Osteocyte (in vitro differentiated cells): ENCODE measurements at regions not wholly inside any gene's neighbourhood (a gene's known extent, or its start where the extent isn't known, plus 50 kb on each side); places are given as distances from the start of the nearest gene placed in this dataset.

Experiments used
- DNase-seq: peaks from one replicate; pipeline ENCODE4 v3.0.0; 2021; ENCODE audit warnings: mixed read lengths; ENCODE audit not compliant: unreplicated experiment; ENCODE audit errors: extremely low spot score
- H3K27ac Mint-ChIP-seq: one replicate; pipeline ENCODE4 v1.8.0; 2021; ENCODE audit warnings: mild to moderate bottlenecking, mixed read lengths; ENCODE audit not compliant: unreplicated experiment
- H3K27me3 Mint-ChIP-seq: one replicate; pipeline ENCODE4 v1.8.0; 2021; ENCODE audit warnings: mixed read lengths; ENCODE audit not compliant: unreplicated experiment
- H3K36me3 Mint-ChIP-seq: one replicate; pipeline ENCODE4 v1.8.0; 2021; ENCODE audit warnings: mixed read lengths; ENCODE audit not compliant: unreplicated experiment
- H3K4me1 Mint-ChIP-seq: one replicate; pipeline ENCODE4 v1.8.0; 2021; ENCODE audit warnings: mixed read lengths; ENCODE audit not compliant: unreplicated experiment
- H3K4me3 Mint-ChIP-seq: one replicate; pipeline ENCODE4 v1.8.0; 2021; ENCODE audit warnings: mild to moderate bottlenecking, moderate library complexity, mixed read lengths; ENCODE audit not compliant: unreplicated experiment
- H3K9me3 Mint-ChIP-seq: one replicate; pipeline ENCODE4 v1.8.0; 2021; ENCODE audit warnings: mixed read lengths; ENCODE audit not compliant: unreplicated experiment
- TF ChIP-seq, protein P1 (sequence below): fragments of 200-600 bp; sonication (generic); IDR thresholded peaks from 2 replicates; pipeline ENCODE4 v1.5.0; 2021; ENCODE audit warnings: antibody characterized with exemption, mild to moderate bottlenecking, moderate library complexity

DNA sequence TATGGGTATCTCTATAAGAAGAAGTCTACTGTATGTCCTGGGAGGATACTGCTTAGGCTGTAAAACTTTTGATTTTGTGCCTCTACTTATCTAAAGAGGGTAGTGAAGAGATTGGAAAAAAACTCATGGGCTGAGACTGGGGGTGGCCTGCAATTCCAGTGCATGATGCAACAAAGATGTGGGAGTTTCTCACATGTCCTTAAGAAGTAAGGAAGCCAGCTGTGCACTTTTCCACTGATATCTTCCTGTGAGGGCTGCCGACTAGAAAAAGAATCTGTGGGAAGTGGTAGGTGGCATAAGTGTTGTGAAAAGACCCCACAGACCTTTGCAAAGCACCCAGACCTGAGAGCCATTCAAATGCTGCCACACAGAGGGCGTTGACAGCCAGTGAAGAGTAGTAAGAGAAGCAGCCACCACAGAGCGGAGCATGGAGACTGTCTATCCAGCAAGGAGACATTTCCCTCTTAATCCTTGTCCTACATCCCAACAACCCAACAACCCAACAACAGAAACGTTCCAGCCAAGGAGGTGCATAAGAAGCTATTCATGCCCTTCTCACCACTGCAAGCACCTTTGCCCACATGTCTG lies 65.1 kb downstream of the PFDN4 start:
- no peak for DNase-seq
- no peaks in the 10 kb centered on the region for H3K9me3 Mint-ChIP-seq
- H3K27ac Mint-ChIP-seq: no peak overlapping the region
- H3K4me3 Mint-ChIP-seq: no peak overlapping the region
- H3K4me1 Mint-ChIP-seq: no peaks in the 10 kb centered on the region
- TF ChIP-seq, protein P1, sequence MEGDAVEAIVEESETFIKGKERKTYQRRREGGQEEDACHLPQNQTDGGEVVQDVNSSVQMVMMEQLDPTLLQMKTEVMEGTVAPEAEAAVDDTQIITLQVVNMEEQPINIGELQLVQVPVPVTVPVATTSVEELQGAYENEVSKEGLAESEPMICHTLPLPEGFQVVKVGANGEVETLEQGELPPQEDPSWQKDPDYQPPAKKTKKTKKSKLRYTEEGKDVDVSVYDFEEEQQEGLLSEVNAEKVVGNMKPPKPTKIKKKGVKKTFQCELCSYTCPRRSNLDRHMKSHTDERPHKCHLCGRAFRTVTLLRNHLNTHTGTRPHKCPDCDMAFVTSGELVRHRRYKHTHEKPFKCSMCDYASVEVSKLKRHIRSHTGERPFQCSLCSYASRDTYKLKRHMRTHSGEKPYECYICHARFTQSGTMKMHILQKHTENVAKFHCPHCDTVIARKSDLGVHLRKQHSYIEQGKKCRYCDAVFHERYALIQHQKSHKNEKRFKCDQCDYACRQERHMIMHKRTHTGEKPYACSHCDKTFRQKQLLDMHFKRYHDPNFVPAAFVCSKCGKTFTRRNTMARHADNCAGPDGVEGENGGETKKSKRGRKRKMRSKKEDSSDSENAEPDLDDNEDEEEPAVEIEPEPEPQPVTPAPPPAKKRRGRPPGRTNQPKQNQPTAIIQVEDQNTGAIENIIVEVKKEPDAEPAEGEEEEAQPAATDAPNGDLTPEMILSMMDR: no peak
- H3K27me3 Mint-ChIP-seq: peaks cover 7% of the 10 kb centered on the region
- no peaks in the 10 kb centered on the region for H3K36me3 Mint-ChIP-seq

DNA sequence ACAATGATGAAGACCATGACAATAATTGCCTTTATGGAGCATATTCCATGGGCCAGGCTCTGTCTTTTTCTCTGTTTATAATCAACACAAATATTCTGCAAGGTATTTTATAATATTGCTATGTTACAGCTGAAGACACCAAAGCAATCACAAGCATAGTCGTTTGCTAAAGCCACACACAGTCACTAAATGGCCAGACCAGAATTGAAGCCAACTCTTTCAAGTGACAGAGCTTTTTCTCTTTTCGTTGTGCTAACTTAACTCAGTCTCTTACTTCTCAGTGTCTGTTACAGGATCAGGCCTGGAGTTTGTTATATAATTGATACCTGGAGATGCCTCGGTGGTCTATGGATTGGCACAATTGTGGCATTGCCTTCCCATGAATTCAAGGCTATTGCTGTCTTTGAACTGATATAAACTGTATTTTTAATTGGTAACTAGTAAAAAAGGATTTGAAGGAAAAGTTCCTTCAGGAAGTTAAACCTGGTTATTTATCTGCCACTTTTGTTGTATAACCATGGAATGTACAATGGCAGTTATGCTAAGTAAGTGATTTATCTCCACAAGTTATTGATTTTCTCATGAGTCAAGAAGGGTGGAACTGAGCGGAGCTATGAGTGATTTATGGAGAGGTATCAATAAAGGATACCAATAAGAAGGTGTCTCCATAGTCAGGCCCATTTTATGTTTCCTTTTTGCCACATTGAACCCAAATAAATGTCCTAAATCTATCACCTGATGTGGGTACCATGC lies 67.6 kb downstream of the PFDN4 start:
- Mint-ChIP-seq H3K9me3 (no peaks in the 10 kb centered on the region), H3K4me3 (no peak overlapping the region), H3K4me1 (no peaks in the 10 kb centered on the region), H3K27me3 (peaks cover 7% of the 10 kb centered on the region), H3K36me3 (no peaks in the 10 kb centered on the region), H3K27ac (no peak overlapping the region)
- TF ChIP-seq, protein P1: no peak
- no peak for DNase-seq

DNA sequence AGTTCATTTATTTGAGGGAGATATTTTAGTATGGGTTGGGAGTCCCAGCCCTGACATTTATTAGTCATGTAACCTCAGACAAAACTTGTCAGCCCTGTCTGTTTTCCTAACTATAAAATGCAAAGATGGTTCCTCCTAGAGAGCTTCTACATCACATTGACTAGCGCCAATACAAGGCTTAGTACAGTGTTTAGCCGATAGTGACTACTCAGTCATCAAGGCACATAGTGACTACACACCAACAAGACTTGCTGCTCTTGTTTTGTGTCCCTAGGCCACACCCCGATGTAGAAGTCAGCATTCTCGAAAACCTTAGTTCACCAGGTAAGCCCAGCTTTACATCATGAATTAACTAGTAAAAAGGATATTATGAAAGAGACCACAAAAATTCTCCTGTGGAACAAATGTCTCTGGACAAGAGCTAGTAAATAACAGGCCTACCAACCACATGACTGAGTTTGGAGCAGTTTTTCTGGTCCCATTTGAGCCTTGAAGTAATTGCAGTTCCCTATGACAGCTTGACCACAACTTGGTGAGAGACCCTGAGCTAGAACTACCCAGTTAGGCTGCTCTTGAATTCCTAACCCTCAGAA lies 68.8 kb downstream of the PFDN4 start:
- Mint-ChIP-seq H3K4me3 (no peak overlapping the region), H3K27ac (no peak overlapping the region), H3K27me3 (peaks cover 7% of the 10 kb centered on the region), H3K36me3 (no peaks in the 10 kb centered on the region), H3K9me3 (no peaks in the 10 kb centered on the region), H3K4me1 (no peaks in the 10 kb centered on the region)
- DNase-seq: no peak
- TF ChIP-seq, protein P1: no peak

DNA sequence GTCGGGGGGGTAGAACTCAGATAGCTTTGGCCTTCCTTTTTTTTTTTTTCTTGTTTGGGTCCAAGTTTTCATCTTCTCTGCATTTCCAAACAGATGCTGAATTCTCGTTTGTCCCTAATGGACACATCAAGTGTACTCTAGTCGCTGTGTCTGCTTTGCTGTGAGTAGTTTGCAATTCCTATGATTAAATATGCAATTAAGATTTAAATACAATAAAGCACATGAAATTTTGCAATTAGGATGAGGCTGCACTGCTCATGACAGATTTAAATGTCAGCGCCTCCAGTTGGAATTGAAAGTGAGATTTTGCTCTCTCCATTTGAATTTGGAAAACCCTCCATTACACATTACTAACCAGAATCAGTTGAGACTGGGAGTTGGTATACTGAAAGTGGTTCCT lies 70.4 kb downstream of the PFDN4 start:
- TF ChIP-seq, protein P1: no peak

DNA sequence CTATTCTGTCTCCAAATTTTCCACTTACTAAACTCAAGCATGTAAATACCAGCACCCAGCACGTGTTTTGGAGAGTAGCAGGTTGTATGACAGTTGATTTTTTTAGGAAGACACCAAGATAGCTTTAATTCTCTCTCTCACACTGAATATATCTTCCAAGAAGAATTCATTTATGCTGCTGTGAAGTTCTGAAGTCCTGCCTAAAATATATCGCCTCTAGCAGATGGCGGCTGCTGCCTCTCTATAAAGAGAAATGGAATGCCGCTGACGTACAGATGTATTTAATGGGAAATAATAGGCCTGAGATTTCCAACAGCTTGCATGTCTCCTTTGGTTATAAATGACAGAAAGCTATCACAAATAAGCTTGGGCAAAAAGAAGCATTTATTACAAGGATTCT lies 74.7 kb downstream of the PFDN4 start:
- DNase-seq: no peak
- Mint-ChIP-seq H3K27ac (no peak overlapping the region), H3K4me3 (no peak overlapping the region), H3K4me1 (no peaks in the 10 kb centered on the region), H3K27me3 (peaks cover 4% of the 10 kb centered on the region), H3K36me3 (no peaks in the 10 kb centered on the region), H3K9me3 (peaks cover 4% of the 10 kb centered on the region)
- TF ChIP-seq, protein P1: no peak

More for the DNA sequence above, 70.4 kb downstream of the PFDN4 start:
- no peaks in the 10 kb centered on the region for H3K9me3 Mint-ChIP-seq
- no peak overlapping the region for H3K4me3 Mint-ChIP-seq
- no peaks in the 10 kb centered on the region for H3K27me3 Mint-ChIP-seq
- no peaks in the 10 kb centered on the region for H3K36me3 Mint-ChIP-seq
- DNase-seq: no peak
- no peaks in the 10 kb centered on the region for H3K4me1 Mint-ChIP-seq
- H3K27ac Mint-ChIP-seq: no peak overlapping the region
